ENCODE measurements at regions not wholly inside any gene's neighbourhood (a gene's known extent, or its start where the extent isn't known, plus 50 kb on each side); places are given as distances from the start of the nearest gene placed in this dataset.

DNA sequence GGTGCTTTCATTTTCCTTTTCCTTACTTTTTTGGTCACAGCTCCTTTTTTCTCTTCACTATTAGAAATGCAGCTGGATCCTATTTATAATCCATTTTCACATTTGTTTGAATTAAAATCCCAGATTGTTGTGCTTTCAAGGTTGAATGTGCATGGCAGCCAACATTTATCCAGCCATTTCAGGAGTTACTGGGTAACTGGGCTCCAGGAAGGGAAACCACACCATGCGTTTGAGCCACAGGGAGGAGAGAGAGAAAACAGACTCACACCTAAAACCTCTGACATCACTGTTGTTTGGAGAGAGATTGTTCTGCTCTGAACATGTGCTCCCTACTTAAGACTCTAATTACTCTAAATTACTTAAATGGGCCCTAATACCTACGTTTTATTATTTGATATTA, 173.4 kb downstream of the BMP2 start:
- Mint-ChIP-seq H3K4me3 (no peak overlapping the region), H3K27ac (no peak overlapping the region), H3K9me3 (peaks cover 3 to 10% of the 10 kb centered on the region in 2 donors), H3K36me3 (ENCODE audit: insufficient read depth in 2 of 2) (no peaks in the 10 kb centered on the region), H3K27me3 (ENCODE audit: low read depth) (no peaks in the 10 kb centered on the region), H3K4me1 (ENCODE audit: low read depth) (no peaks in the 10 kb centered on the region)
- no peak for ATAC-seq (replicated peaks in 1 of 2)
- DNase-seq = no peak

DNA sequence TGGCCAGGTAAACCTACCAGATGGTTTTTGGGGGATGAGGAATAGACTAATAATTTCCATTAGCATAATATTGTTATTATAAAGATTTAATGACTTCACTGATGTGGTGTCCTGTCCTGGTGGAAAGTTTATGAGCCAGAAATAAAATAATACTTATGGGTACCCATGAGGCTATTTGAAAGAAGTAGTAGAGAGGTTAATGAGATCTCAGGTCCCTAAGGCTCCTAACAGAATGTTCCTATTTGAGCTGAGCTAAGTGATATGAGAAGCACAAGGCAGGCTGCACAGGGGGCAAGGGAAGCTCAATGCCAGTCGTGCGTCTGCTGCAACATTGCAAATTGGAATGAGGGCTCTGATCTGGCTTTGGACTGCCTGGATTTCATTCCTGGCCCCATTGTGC, 174.1 kb downstream of the BMP2 start:
- Mint-ChIP-seq H3K27ac (no peak overlapping the region), H3K4me3 (no peak overlapping the region), H3K27me3 (ENCODE audit: low read depth) (no peaks in the 10 kb centered on the region), H3K4me1 (ENCODE audit: low read depth) (no peaks in the 10 kb centered on the region), H3K36me3 (ENCODE audit: insufficient read depth in 2 of 2) (no peaks in the 10 kb centered on the region), H3K9me3 (peaks cover 3 to 10% of the 10 kb centered on the region in 2 donors)
- DNase-seq (no peak), ATAC-seq (replicated peaks in 1 of 2) (no peak)

DNA sequence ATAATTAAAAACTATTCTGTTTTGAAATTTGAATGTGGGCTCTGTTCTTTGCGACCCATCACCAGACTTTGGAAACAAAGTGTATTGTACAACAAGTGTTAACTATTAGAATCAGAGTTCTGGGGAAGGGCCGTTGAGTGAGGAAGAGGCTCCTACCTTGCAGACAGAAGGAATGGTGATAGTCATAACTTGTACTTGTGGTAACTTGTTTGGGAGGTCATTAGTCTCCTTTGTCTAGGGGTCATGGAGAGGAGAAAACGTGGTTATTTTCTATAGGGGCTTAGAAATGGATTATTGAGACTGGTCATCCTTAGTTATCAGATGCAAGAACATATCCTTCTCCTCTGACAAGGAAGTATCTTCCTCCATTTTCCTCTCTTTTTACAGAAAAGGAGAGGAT, 174.8 kb downstream of the BMP2 start:
- H3K9me3 Mint-ChIP-seq = peaks cover 3 to 5% of the 10 kb centered on the region in 2 donors
- H3K4me1 Mint-ChIP-seq (ENCODE audit: low read depth) = no peaks in the 10 kb centered on the region
- H3K27me3 Mint-ChIP-seq (ENCODE audit: low read depth) = no peaks in the 10 kb centered on the region
- ATAC-seq (replicated peaks in 1 of 2) (no peak), DNase-seq (no peak)
- no peak overlapping the region for H3K27ac Mint-ChIP-seq
- H3K4me3 Mint-ChIP-seq = no peak overlapping the region
- no peaks in the 10 kb centered on the region for H3K36me3 Mint-ChIP-seq (ENCODE audit: insufficient read depth in 2 of 2)

DNA sequence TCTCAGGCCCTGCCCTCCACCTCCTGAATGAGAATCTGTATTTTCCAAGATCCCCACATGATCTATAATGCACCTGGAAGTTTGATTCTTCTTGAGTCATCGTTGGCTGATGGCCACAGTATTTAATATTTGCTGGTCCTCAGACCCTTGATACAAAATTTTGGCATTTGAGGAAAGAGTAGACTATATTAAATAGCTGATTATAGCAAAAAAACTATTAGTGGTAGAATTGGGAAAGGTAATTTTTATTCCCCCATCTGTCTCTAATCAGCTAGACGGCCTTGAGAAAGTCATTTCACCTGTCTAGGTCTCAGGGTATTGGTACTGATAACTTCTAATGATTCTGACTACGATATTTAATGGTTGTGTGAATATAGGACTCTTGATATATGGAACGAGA, 176.8 kb downstream of the BMP2 start:
- DNase-seq (no peak), ATAC-seq (replicated peaks in 1 of 2) (no peak)
- Mint-ChIP-seq H3K27me3 (ENCODE audit: low read depth) (no peaks in the 10 kb centered on the region), H3K9me3 (peaks cover under 1 to 3% of the 10 kb centered on the region in 2 donors), H3K36me3 (ENCODE audit: insufficient read depth in 2 of 2) (no peaks in the 10 kb centered on the region), H3K27ac (no peak overlapping the region), H3K4me1 (ENCODE audit: low read depth) (no peaks in the 10 kb centered on the region), H3K4me3 (no peak overlapping the region)

DNA sequence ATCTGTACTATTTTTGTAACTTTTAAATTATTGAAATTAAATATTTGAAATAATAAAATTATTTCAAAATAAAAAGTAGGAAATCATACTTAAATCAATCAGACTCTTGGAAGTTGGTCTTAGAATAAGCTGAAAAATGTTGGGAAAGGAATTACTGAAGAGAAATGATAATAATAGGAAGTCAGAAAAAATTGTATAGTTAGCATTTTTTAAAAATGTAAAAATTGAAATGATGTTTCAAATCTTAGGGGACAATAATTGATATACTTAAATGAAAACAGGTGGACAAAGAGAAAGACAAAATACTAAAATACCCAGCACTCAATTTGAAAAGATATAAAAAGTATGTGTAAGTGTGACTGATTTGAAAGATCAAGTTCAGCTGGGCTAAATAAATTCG, 186.1 kb downstream of the BMP2 start:
- no peak for DNase-seq
- H3K27ac Mint-ChIP-seq = no peak overlapping the region
- H3K4me3 Mint-ChIP-seq = no peak overlapping the region
- H3K9me3 Mint-ChIP-seq = peaks cover 1 to 10% of the 10 kb centered on the region in 2 donors
- no peaks in the 10 kb centered on the region for H3K27me3 Mint-ChIP-seq (ENCODE audit: low read depth)
- no peak for ATAC-seq (replicated peaks in 1 of 2)
- H3K36me3 Mint-ChIP-seq (ENCODE audit: insufficient read depth in 2 of 2) = no peaks in the 10 kb centered on the region
- H3K4me1 Mint-ChIP-seq (ENCODE audit: low read depth) = no peaks in the 10 kb centered on the region

DNA sequence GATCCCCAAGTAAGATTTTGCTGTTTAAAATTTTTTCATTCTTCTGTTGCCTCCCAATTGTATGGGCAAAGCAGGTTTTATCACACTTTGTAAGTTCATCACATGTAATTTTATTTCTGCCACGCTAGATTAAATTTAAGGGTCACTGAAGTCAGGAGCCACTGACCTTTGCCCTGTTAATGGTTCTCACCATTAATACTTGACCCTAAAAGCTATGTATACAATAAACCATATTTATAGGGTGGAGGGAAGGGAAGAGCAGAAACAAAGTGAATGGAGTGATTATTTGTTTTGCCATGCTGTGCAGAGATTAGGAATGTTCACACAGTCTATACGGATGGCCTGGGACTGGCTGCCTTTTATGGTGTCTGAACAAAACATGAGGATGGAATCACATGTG, 186.7 kb downstream of the BMP2 start:
- ATAC-seq (replicated peaks in 1 of 2) = no peak
- no peaks in the 10 kb centered on the region for H3K36me3 Mint-ChIP-seq (ENCODE audit: insufficient read depth in 2 of 2)
- H3K4me3 Mint-ChIP-seq = no peak overlapping the region
- no peak for DNase-seq
- H3K4me1 Mint-ChIP-seq (ENCODE audit: low read depth) = no peaks in the 10 kb centered on the region
- H3K27me3 Mint-ChIP-seq (ENCODE audit: low read depth) = no peaks in the 10 kb centered on the region
- H3K9me3 Mint-ChIP-seq = peaks cover 1 to 10% of the 10 kb centered on the region in 2 donors
- no peak overlapping the region for H3K27ac Mint-ChIP-seq

DNA sequence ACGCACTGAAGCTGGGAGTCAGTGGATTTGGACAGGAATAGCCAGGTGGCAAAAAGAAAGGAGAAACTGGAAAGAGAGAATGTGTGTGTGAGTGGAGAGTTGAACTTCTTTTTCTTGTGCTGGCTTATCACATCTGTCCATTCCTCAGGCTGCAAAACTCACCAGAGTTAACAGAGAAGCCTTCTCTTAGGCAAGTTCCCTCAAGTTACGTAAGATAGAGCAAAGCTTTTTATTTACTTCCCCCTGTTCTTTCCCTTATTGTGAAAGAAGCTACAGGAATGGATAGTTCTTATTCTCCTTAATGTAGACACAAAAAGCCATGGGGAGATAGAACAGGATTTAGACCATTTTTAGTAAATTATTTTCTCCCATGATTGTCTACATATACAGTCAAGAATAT, 188.6 kb downstream of the BMP2 start:
- H3K36me3 Mint-ChIP-seq (ENCODE audit: insufficient read depth in 2 of 2) = no peaks in the 10 kb centered on the region
- no peak for DNase-seq

DNA sequence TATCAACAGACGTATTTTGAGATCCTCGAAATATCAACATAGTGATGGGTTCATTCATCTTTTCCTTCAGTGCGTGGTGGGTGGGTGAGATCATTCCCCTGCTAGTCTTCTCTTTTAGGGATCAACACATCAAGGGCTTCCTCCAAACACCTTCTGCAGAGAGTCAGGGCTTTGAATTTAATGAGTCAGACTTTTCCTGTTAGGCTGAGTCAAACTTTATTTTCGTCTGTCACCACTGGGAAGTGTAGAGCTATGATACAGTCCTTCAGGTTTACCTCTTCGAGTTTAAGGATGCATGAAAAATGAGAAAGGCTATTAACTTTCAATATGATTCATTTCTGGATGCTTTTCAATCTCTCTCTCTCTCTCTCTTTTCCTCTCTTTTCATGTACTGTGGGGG, 189.1 kb downstream of the BMP2 start:
- Mint-ChIP-seq H3K9me3 (peaks cover 1 to 3% of the 10 kb centered on the region in 2 donors), H3K4me1 (ENCODE audit: low read depth) (no peaks in the 10 kb centered on the region), H3K27me3 (ENCODE audit: low read depth) (no peaks in the 10 kb centered on the region), H3K4me3 (no peak overlapping the region), H3K36me3 (ENCODE audit: insufficient read depth in 2 of 2) (no peaks in the 10 kb centered on the region), H3K27ac (no peak overlapping the region)
- ATAC-seq (replicated peaks in 1 of 2) = no peak
- DNase-seq = no peak

More for the DNA sequence above, 188.6 kb downstream of the BMP2 start:
- H3K27me3 Mint-ChIP-seq (ENCODE audit: low read depth) = no peaks in the 10 kb centered on the region
- peaks cover 1 to 6% of the 10 kb centered on the region in 2 donors for H3K9me3 Mint-ChIP-seq
- H3K27ac Mint-ChIP-seq = no peak overlapping the region
- no peak overlapping the region for H3K4me3 Mint-ChIP-seq
- no peak for ATAC-seq (replicated peaks in 1 of 2)
- no peaks in the 10 kb centered on the region for H3K4me1 Mint-ChIP-seq (ENCODE audit: low read depth)

DNA sequence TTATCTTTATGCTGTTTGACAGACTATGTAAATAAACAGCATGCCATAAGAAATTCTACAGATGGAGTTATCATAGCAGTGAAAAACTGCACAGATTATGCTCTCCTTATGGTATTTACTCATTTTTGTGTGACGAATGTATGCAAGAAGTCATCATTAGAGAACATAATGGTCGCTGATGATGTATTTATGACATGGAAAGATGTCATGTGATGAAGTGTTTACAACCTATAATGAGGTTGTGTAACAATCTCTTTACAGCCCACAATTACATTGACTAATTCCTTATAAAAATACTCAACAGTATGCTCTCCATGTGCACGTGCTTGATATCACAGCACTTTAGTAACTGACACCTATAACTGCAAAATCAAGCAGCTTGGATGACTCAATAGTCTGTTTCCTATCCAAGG, 192.4 kb downstream of the BMP2 start:
- H3K27ac Mint-ChIP-seq = no peak overlapping the region
- no peaks in the 10 kb centered on the region for H3K36me3 Mint-ChIP-seq (ENCODE audit: insufficient read depth in 2 of 2)
- peaks cover 0 to 2% of the 10 kb centered on the region in 2 donors for H3K9me3 Mint-ChIP-seq
- no peak for ATAC-seq (replicated peaks in 1 of 2)
- no peaks in the 10 kb centered on the region for H3K27me3 Mint-ChIP-seq (ENCODE audit: low read depth)
- H3K4me3 Mint-ChIP-seq = no peak overlapping the region
- no peak for DNase-seq
- H3K4me1 Mint-ChIP-seq (ENCODE audit: low read depth) = no peaks in the 10 kb centered on the region

DNA sequence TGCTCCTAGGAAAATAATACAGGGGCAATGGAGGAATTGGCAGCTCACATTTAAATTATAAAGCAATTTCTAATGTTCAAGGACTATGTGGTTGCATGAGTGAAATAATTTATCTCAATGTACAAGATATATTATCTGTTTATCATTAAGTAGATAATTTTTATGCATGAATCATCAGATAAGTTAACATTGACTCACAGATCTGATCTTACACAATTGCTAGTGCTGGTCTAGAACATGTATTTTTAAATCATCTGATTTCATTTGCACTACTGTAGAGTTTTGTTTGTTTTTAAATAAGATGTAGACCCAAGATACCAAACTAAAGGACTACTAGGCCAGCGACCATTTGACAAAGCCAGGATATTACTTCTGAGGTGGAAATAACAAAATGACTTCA, 199.2 kb downstream of the BMP2 start:
- H3K4me3 Mint-ChIP-seq = no peak overlapping the region

DNA sequence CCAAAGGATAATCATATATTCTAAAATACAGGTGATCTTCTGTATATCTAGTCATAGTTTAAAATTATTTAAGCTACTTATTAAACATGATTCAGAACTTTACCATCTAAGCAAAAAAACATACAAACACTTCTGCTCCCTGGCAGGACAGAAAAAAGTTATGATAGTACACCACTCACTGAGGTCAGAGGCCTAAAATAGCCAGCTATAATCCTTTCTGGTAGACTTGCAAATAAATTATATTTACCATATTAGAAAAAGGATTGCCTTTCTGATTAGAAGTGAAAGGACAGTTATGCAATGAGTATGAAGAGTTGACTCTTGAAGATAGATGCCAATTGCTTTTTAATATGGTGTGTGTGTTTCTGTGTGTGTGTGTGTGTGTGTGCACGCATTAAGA, 207.4 kb downstream of the BMP2 start:
- no peaks in the 10 kb centered on the region for H3K36me3 Mint-ChIP-seq (ENCODE audit: insufficient read depth in 2 of 2)
- no peak overlapping the region for H3K27ac Mint-ChIP-seq
- H3K4me1 Mint-ChIP-seq (ENCODE audit: low read depth) = no peaks in the 10 kb centered on the region
- DNase-seq (no peak), ATAC-seq (replicated peaks in 1 of 2) (no peak)
- H3K4me3 Mint-ChIP-seq = no peak overlapping the region
- H3K27me3 Mint-ChIP-seq (ENCODE audit: low read depth) = no peaks in the 10 kb centered on the region
- peaks cover 0 to 2% of the 10 kb centered on the region in 2 donors for H3K9me3 Mint-ChIP-seq

More for the DNA sequence above, 199.2 kb downstream of the BMP2 start:
- H3K27me3 Mint-ChIP-seq (ENCODE audit: low read depth) = no peaks in the 10 kb centered on the region
- DNase-seq (no peak), ATAC-seq (replicated peaks in 1 of 2) (no peak)
- H3K4me1 Mint-ChIP-seq (ENCODE audit: low read depth) = no peaks in the 10 kb centered on the region
- H3K9me3 Mint-ChIP-seq = peaks cover 4 to 6% of the 10 kb centered on the region in 2 donors
- H3K27ac Mint-ChIP-seq = no peak overlapping the region
- no peaks in the 10 kb centered on the region for H3K36me3 Mint-ChIP-seq (ENCODE audit: insufficient read depth in 2 of 2)

DNA sequence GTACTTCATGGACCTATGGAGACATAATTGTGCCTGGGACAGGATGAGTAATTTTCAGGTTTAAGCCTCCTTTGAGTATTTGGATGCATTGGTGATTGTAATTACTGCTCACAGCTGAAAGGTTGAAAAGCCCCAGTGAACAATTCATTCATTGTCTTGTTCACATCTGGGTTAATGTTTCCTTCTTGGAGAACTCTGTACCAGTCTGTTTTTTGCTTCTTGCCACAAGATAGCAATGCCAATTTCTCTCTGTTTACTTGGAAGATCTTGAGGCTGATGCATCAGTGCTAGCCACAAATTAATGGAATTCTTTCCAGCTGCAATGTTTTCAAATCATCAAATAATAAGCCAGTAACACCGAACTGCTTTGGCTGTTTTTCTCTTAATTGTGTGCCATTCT, 207.8 kb downstream of the BMP2 start:
- Mint-ChIP-seq H3K4me1 (ENCODE audit: low read depth) (no peaks in the 10 kb centered on the region), H3K27ac (no peak overlapping the region), H3K36me3 (ENCODE audit: insufficient read depth in 2 of 2) (no peaks in the 10 kb centered on the region), H3K27me3 (ENCODE audit: low read depth) (no peaks in the 10 kb centered on the region), H3K9me3 (peaks cover 0 to 2% of the 10 kb centered on the region in 2 donors), H3K4me3 (no peak overlapping the region)
- ATAC-seq (replicated peaks in 1 of 2) = no peak
- no peak for DNase-seq

DNA sequence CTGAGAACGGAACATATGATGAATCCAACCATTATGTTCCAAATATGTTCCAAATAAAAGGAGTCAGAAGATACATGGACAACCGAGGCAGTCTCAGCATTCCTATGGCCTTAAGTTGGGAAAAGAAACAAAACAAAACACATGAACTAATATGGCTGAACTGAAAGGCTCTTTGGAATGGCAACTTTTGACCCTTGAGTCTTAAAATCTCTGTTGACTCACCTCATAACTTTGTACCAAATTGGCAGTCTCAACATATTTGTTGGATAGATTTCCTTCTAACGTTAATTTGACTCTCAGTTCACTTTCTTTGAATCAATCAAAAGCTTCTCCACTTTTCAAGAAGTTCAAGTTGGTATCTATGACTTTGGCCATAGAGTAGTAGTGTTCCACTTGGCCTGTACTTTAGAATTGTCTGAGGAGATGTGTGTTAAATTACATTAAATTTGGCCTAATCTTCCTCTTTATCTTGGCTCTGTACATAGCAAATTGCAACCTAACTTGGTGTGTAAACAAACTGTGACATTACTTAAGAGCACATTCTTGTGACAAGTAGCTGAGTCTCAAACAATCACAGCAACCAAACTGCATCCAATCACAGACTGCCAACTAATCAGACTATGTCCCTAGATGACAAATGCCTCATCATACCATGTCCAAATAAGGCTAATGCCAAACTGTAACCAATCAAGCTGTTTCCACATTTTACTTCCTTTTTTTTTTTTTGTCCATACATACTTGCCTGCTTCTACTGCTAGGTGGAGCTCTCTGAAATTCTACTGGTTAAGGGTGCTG, 208.8 kb downstream of the BMP2 start:
- ATAC-seq (replicated peaks in 1 of 2) = no peak

DNA sequence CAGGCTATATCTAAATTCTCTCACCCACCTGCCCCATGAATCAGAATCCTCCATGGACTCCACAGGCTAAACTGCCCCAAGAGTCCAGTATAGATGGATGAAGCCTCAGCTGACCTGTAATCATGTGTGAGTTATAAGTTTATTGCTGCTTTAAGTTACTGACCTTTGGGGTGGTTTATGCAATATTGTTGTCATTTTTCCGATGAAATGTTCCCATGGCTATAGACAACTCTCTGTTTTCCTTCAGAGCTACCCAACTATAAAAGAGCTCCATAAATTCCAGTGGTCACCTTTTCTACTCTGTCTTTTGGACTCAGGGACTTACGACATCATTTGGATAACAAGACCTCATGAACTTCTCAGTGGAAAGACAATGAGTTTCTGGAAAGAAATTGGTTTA, 212.1 kb downstream of the BMP2 start:
- Mint-ChIP-seq H3K36me3 (ENCODE audit: insufficient read depth in 2 of 2) (no peaks in the 10 kb centered on the region), H3K27me3 (ENCODE audit: low read depth) (no peaks in the 10 kb centered on the region), H3K4me1 (ENCODE audit: low read depth) (no peaks in the 10 kb centered on the region), H3K27ac (no peak overlapping the region), H3K4me3 (no peak overlapping the region), H3K9me3 (peaks cover 0 to 5% of the 10 kb centered on the region in 2 donors)
- ATAC-seq (replicated peaks in 1 of 2) (no peak), DNase-seq (no peak)

More for the DNA sequence above, 208.8 kb downstream of the BMP2 start:
- H3K36me3 Mint-ChIP-seq (ENCODE audit: insufficient read depth in 2 of 2) = no peaks in the 10 kb centered on the region
- H3K4me1 Mint-ChIP-seq (ENCODE audit: low read depth) = no peaks in the 10 kb centered on the region
- no peaks in the 10 kb centered on the region for H3K27me3 Mint-ChIP-seq (ENCODE audit: low read depth)
- peaks cover 0 to 2% of the 10 kb centered on the region in 2 donors for H3K9me3 Mint-ChIP-seq
- no peak overlapping the region for H3K4me3 Mint-ChIP-seq
- no peak for DNase-seq
- no peak overlapping the region for H3K27ac Mint-ChIP-seq

Measured in activated T-cell treated with anti-CD3 and anti-CD28 coated beads, Interleukin-2, amount 50 U/mL, for 72 hours (primary cell).